Naive thymus-derived CD4-positive, alpha-beta T cell (primary cell): ENCODE measurements at regions not wholly inside any gene's neighbourhood (a gene's known extent, or its start where the extent isn't known, plus 50 kb on each side); places are given as distances from the start of the nearest gene placed in this dataset.
"Not testable (repeated sequence)": the region's sequence is repeated elsewhere in the genome, so short reads cannot be mapped to it uniquely, and the experiment has no call there.

Source experiments
- ATAC-seq: fragments of 150-1000 bp; cut with Tn5 transposase; 2 replicates; pipeline ENCODE4 v1.10.0; 2021; ENCODE audit warnings: mild to moderate bottlenecking, moderate library complexity
- CTCF ChIA-PET: fragments of 350-600 bp; sonication (Branson Sonifier 250); formaldehyde crosslinking; loops from one replicate; lab custom pipeline; 2021; ENCODE audit warnings: antibody characterized with exemption; lab: Charles Lee
- POLR2A ChIA-PET: fragments of 350-600 bp; sonication (Branson Sonifier 250); formaldehyde crosslinking; loops from one replicate; lab custom pipeline; 2021; ENCODE audit warnings: antibody characterized with exemption, inconsistent platforms; lab: Charles Lee
- DNase-seq, 9 donors: peaks; one replicate each; pipeline versions ENCODE4 v3.0.0 to v3.0.0-alpha.2; 2020 to 2022; ENCODE audit warnings: mixed read lengths in 1 of 9
- H3K27ac ChIP-seq: one replicate; pipeline ENCODE4 v1.7.0; 2013; ENCODE audit warnings: mild to moderate bottlenecking, low read depth, low read length, moderate library complexity
- H3K27me3 ChIP-seq, 2 donors: one replicate each; pipeline ENCODE4 v1.7.0; 2013; ENCODE audit warnings: low read length in 2 of 2, mild to moderate bottlenecking in 2 of 2, moderate library complexity in 2 of 2; ENCODE audit not compliant: control insufficient read depth in 2 of 2, insufficient read depth in 2 of 2
- H3K36me3 ChIP-seq, 3 experiments: 1 replicate in 2 of 3; 2 replicates in 1 of 3; pipeline ENCODE4 v1.7.0; 2013; ENCODE audit warnings: low read length in 3 of 3, mild to moderate bottlenecking in 3 of 3, moderate library complexity in 1 of 3; ENCODE audit not compliant: insufficient read depth in 3 of 3, control insufficient read depth in 2 of 3
- H3K4me1 ChIP-seq, 2 donors: one replicate each; pipeline ENCODE4 v1.7.0; 2013; ENCODE audit warnings: low read length in 2 of 2, mild to moderate bottlenecking in 2 of 2, moderate library complexity in 1 of 2; ENCODE audit not compliant: control insufficient read depth in 2 of 2, insufficient read depth in 2 of 2
- H3K4me3 ChIP-seq: 2 replicates; pipeline ENCODE4 v1.7.0; 2013; ENCODE audit warnings: mild to moderate bottlenecking, low read length
- H3K9me3 ChIP-seq, 3 experiments: 1 replicate in 2 of 3; 2 replicates in 1 of 3; pipeline ENCODE4 v1.7.0; 2013; ENCODE audit warnings: low read length in 3 of 3; ENCODE audit not compliant: control insufficient read depth in 2 of 3
- H3K27ac Mint-ChIP-seq, 9 donors: one replicate each; pipeline ENCODE4 v1.8.0; 2020 to 2022; ENCODE audit warnings: mixed read lengths in 9 of 9, mild to moderate bottlenecking in 8 of 9, moderate library complexity in 5 of 9, inconsistent platforms in 2 of 9
- H3K27me3 Mint-ChIP-seq, 5 donors: one replicate each; pipeline ENCODE4 v1.8.0; 2021 to 2022; ENCODE audit warnings: mixed read lengths in 5 of 5, mild to moderate bottlenecking in 1 of 5
- H3K36me3 Mint-ChIP-seq, 5 donors: one replicate each; pipeline ENCODE4 v1.8.0; 2020 to 2022; ENCODE audit warnings: mixed read lengths in 5 of 5, mild to moderate bottlenecking in 3 of 5, inconsistent platforms in 1 of 5
- H3K4me1 Mint-ChIP-seq, 7 donors: one replicate each; pipeline ENCODE4 v1.8.0; 2020 to 2022; ENCODE audit warnings: mixed read lengths in 7 of 7, mild to moderate bottlenecking in 3 of 7, inconsistent platforms in 1 of 7
- H3K4me3 Mint-ChIP-seq, 10 donors: one replicate each; pipeline ENCODE4 v1.8.0; 2020 to 2022; ENCODE audit warnings: mild to moderate bottlenecking in 10 of 10, mixed read lengths in 10 of 10, moderate library complexity in 6 of 10, inconsistent platforms in 2 of 10
- H3K9me3 Mint-ChIP-seq, 11 donors: one replicate each; pipeline ENCODE4 v1.8.0; 2020 to 2022; ENCODE audit warnings: mixed read lengths in 11 of 11, mild to moderate bottlenecking in 4 of 11, inconsistent platforms in 1 of 11, moderate library complexity in 1 of 11
- intact Hi-C, 2 donors: fragments of 100-400 bp; cut with micrococcal nuclease; formaldehyde crosslinking; loops; one replicate each; pipeline ENCODE4 v1.15.1; 2023

- ATAC-seq (no peak), DNase-seq (no peak)
- no peaks in the 10 kb centered on the region for H3K36me3 Mint-ChIP-seq
- Histone ChIP-seq H3K27me3 (no peaks in the 10 kb centered on the region), H3K4me3 (no peak overlapping the region), H3K36me3 (no peaks in the 10 kb centered on the region), H3K9me3 (no peaks in the 10 kb centered on the region), H3K27ac (no peak overlapping the region), H3K4me1 (no peaks in the 10 kb centered on the region)
- intact Hi-C loops: loop anchor here in 1 of 2 donors (5.0 kb wide), 1 partner anchor 335 kb away; the partner anchor contains the start of gene KCND2
- peaks cover 0 to 3% (median 0%) of the 10 kb centered on the region in 11 donors for H3K9me3 Mint-ChIP-seq
- H3K4me1 Mint-ChIP-seq: no peaks in the 10 kb centered on the region
- CTCF ChIA-PET: no interaction called here
- POLR2A ChIA-PET: no interaction called here
- H3K27ac Mint-ChIP-seq: no peak overlapping the region
- H3K4me3 Mint-ChIP-seq: no peak overlapping the region
- H3K27me3 Mint-ChIP-seq: no peaks in the 10 kb centered on the region
These were observed 335.2 kb upstream of the KCND2 start for GRCh38 chr7:119937745-119938144.

- Mint-ChIP-seq H3K27me3 (no peaks in the 10 kb centered on the region), H3K27ac (no peak overlapping the region), H3K4me3 (no peak overlapping the region), H3K9me3 (peaks cover 0 to 3% (median 0%) of the 10 kb centered on the region in 11 donors), H3K36me3 (no peaks in the 10 kb centered on the region), H3K4me1 (no peaks in the 10 kb centered on the region)
- intact Hi-C loops: no loop called here
- no peak overlapping the region for H3K27ac ChIP-seq
- ChIA-PET CTCF (no interaction called here), POLR2A (no interaction called here)
- H3K27me3 ChIP-seq: no peaks in the 10 kb centered on the region
- H3K4me3 ChIP-seq: no peak overlapping the region
- ATAC-seq (no peak), DNase-seq (no peak)
- H3K9me3 ChIP-seq: no peaks in the 10 kb centered on the region
- no peaks in the 10 kb centered on the region for H3K36me3 ChIP-seq
- H3K4me1 ChIP-seq: no peaks in the 10 kb centered on the region
These were observed 328.9 kb upstream of the KCND2 start for GRCh38 chr7:119943942-119944600.

GRCh38 chr7:119944601-119944972, 328.4 kb upstream of the KCND2 start:
- POLR2A ChIA-PET: no interaction called here
- DNase-seq: no peak
- Mint-ChIP-seq H3K4me3 (no peak overlapping the region), H3K27ac (no peak overlapping the region), H3K36me3 (no peaks in the 10 kb centered on the region), H3K9me3 (peaks cover 0 to 3% (median 0%) of the 10 kb centered on the region in 11 donors), H3K27me3 (no peaks in the 10 kb centered on the region), H3K4me1 (no peaks in the 10 kb centered on the region)
- Histone ChIP-seq H3K36me3 (no peaks in the 10 kb centered on the region), H3K4me3 (no peak overlapping the region), H3K4me1 (no peaks in the 10 kb centered on the region), H3K27me3 (no peaks in the 10 kb centered on the region), H3K27ac (no peak overlapping the region), H3K9me3 (no peaks in the 10 kb centered on the region)
- CTCF ChIA-PET: no interaction called here
- no peak for ATAC-seq
- intact Hi-C loops: no loop called here

GRCh38 chr7:119945822-119946221, 327.2 kb upstream of the KCND2 start:
- DNase-seq (no peak), ATAC-seq (no peak)
- ChIA-PET POLR2A (no interaction called here), CTCF (no interaction called here)
- Histone ChIP-seq H3K4me1 (no peaks in the 10 kb centered on the region), H3K4me3 (no peak overlapping the region), H3K36me3 (no peaks in the 10 kb centered on the region), H3K9me3 (no peaks in the 10 kb centered on the region), H3K27me3 (no peaks in the 10 kb centered on the region), H3K27ac (no peak overlapping the region)
- no peaks in the 10 kb centered on the region for H3K27me3 Mint-ChIP-seq
- intact Hi-C loops: no loop called here
- no peak overlapping the region for H3K27ac Mint-ChIP-seq
- H3K4me1 Mint-ChIP-seq: no peaks in the 10 kb centered on the region
- no peak overlapping the region for H3K4me3 Mint-ChIP-seq
- no peaks in the 10 kb centered on the region for H3K36me3 Mint-ChIP-seq
- H3K9me3 Mint-ChIP-seq: peaks cover 0 to 5% (median 2%) of the 10 kb centered on the region in 11 donors

GRCh38 chr7:119949053-119949452, 323.9 kb upstream of the KCND2 start:
- CTCF ChIA-PET: no interaction called here
- Mint-ChIP-seq H3K9me3 (peaks cover 0 to 5% (median 2%) of the 10 kb centered on the region in 11 donors), H3K36me3 (no peaks in the 10 kb centered on the region), H3K4me1 (no peaks in the 10 kb centered on the region), H3K27me3 (no peaks in the 10 kb centered on the region), H3K27ac (no peak overlapping the region), H3K4me3 (no peak overlapping the region)
- POLR2A ChIA-PET: no interaction called here
- DNase-seq (no peak), ATAC-seq (no peak)
- intact Hi-C loops: no loop called here
- Histone ChIP-seq H3K4me1 (no peaks in the 10 kb centered on the region), H3K9me3 (no peaks in the 10 kb centered on the region), H3K4me3 (no peak overlapping the region), H3K36me3 (no peaks in the 10 kb centered on the region), H3K27me3 (no peaks in the 10 kb centered on the region), H3K27ac (no peak overlapping the region)

GRCh38 chr7:119950390-119951041, 322.5 kb upstream of the KCND2 start:
- H3K9me3 Mint-ChIP-seq, H3K27me3 ChIP-seq, H3K36me3 ChIP-seq, H3K9me3 ChIP-seq, H3K27ac ChIP-seq, ATAC-seq, H3K4me1 ChIP-seq, H3K27ac Mint-ChIP-seq, DNase-seq, CTCF ChIA-PET, H3K4me3 ChIP-seq, intact Hi-C loops, H3K27me3 Mint-ChIP-seq, H3K36me3 Mint-ChIP-seq, H3K4me3 Mint-ChIP-seq, H3K4me1 Mint-ChIP-seq, POLR2A ChIA-PET: not testable (repeated sequence)

- H3K36me3 Mint-ChIP-seq, H3K4me1 Mint-ChIP-seq, intact Hi-C loops, H3K4me3 ChIP-seq, H3K27me3 ChIP-seq, H3K9me3 Mint-ChIP-seq, H3K27ac Mint-ChIP-seq, H3K27me3 Mint-ChIP-seq, H3K4me1 ChIP-seq, ATAC-seq, CTCF ChIA-PET, H3K36me3 ChIP-seq, POLR2A ChIA-PET, H3K9me3 ChIP-seq, DNase-seq, H3K4me3 Mint-ChIP-seq, H3K27ac ChIP-seq: not testable (repeated sequence)
These were observed 321.4 kb upstream of the KCND2 start for GRCh38 chr7:119951614-119952013.
